Ishikawa (cell line): ENCODE measurements at regions not wholly inside any gene's neighbourhood (a gene's known extent, or its start where the extent isn't known, plus 50 kb on each side); places are given as distances from the start of the nearest gene placed in this dataset.

Experiments used
- CEBPB ChIP-seq: IDR thresholded peaks from 2 replicates; pipeline ENCODE4 v1.6.1; 2012
- CREB1 ChIP-seq: IDR thresholded peaks from 2 replicates; pipeline ENCODE4 v1.6.1; 2012; ENCODE audit warnings: low read depth
- EGR1 ChIP-seq: IDR thresholded peaks from 2 replicates; pipeline ENCODE4 v1.6.1; 2012
- EP300 ChIP-seq: IDR thresholded peaks from 2 replicates; pipeline ENCODE4 v1.6.1; 2012; ENCODE audit warnings: borderline replicate concordance
- FOXM1 ChIP-seq: IDR thresholded peaks from 2 replicates; pipeline ENCODE4 v1.6.1; 2012; ENCODE audit warnings: low read depth, borderline replicate concordance
- NFIC ChIP-seq: IDR thresholded peaks from 2 replicates; pipeline ENCODE4 v1.6.1; 2012
- RAD21 ChIP-seq: IDR thresholded peaks from 2 replicates; pipeline ENCODE4 v1.6.1; 2012; ENCODE audit warnings: low read depth
- REST ChIP-seq: IDR thresholded peaks from 2 replicates; pipeline ENCODE4 v1.6.1; 2012; ENCODE audit warnings: low read depth, mild to moderate bottlenecking
- TAF1 ChIP-seq: IDR thresholded peaks from 2 replicates; pipeline ENCODE4 v1.6.1; 2012; ENCODE audit warnings: low read depth, mild to moderate bottlenecking
- TCF12 ChIP-seq: IDR thresholded peaks from 2 replicates; pipeline ENCODE4 v1.6.1; 2012; ENCODE audit warnings: low read depth
- TEAD4 ChIP-seq: IDR thresholded peaks from 2 replicates; pipeline ENCODE4 v1.6.1; 2012
- YY1 ChIP-seq: IDR thresholded peaks from 2 replicates; pipeline ENCODE4 v1.6.1; 2012; ENCODE audit warnings: low read depth
- ZBTB7A ChIP-seq: IDR thresholded peaks from 2 replicates; pipeline ENCODE4 v1.6.1; 2012; ENCODE audit warnings: low read depth
- TF ChIP-seq, protein P1 (sequence below): IDR thresholded peaks from 2 replicates; pipeline ENCODE4 v1.6.1; 2012
- TF ChIP-seq, protein P2 (sequence below): IDR thresholded peaks from 2 replicates; pipeline ENCODE4 v1.6.1; 2012

- no peak for TF ChIP-seq YY1
- TF ChIP-seq TAF1: no peak
- TF ChIP-seq CREB1: no peak
- TF ChIP-seq, protein P1, sequence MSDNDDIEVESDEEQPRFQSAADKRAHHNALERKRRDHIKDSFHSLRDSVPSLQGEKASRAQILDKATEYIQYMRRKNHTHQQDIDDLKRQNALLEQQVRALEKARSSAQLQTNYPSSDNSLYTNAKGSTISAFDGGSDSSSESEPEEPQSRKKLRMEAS: no peak
- no peak for TF ChIP-seq FOXM1
- no peak for TF ChIP-seq TEAD4
- no peak for TF ChIP-seq ZBTB7A
- no peak for TF ChIP-seq TCF12
- TF ChIP-seq CEBPB: no peak
- TF ChIP-seq NFIC: no peak
- TF ChIP-seq, protein P2, sequence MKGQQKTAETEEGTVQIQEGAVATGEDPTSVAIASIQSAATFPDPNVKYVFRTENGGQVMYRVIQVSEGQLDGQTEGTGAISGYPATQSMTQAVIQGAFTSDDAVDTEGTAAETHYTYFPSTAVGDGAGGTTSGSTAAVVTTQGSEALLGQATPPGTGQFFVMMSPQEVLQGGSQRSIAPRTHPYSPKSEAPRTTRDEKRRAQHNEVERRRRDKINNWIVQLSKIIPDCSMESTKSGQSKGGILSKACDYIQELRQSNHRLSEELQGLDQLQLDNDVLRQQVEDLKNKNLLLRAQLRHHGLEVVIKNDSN: no peak
- no peak for TF ChIP-seq RAD21
- TF ChIP-seq EGR1: no peak
- TF ChIP-seq REST: no peak
- no peak for TF ChIP-seq EP300
Observed at GRCh38 chr1:96036763-96037162, 684.8 kb upstream of the PTBP2 start.

DNA sequence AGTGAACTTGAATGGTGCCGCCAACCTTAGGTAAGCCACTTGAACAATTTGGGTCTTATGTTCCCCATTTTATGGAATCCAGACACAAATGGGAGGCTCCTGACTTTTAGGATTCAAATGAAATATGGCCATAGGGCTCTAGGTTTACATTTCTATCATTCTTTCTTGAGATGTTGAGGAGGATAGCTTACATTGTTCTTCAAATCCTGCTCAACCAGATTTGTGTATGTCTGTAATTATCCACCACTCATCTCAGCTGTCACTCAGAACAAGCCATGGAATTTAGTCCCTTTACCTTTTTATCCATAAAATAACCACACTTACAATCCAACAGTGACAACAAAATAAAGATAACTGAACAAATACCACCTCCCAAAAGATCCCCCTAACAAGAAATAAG is 682.9 kb upstream of the PTBP2 start:
- no peak for TF ChIP-seq REST
- TF ChIP-seq, protein P2: no peak
- no peak for TF ChIP-seq CEBPB
- TF ChIP-seq YY1: no peak
- TF ChIP-seq TAF1: no peak
- no peak for TF ChIP-seq EGR1
- TF ChIP-seq FOXM1: no peak
- TF ChIP-seq EP300: no peak
- TF ChIP-seq TEAD4: no peak
- TF ChIP-seq, protein P1: no peak
- TF ChIP-seq CREB1: no peak
- no peak for TF ChIP-seq TCF12
- TF ChIP-seq RAD21: no peak
- TF ChIP-seq ZBTB7A: no peak
- no peak for TF ChIP-seq NFIC

DNA sequence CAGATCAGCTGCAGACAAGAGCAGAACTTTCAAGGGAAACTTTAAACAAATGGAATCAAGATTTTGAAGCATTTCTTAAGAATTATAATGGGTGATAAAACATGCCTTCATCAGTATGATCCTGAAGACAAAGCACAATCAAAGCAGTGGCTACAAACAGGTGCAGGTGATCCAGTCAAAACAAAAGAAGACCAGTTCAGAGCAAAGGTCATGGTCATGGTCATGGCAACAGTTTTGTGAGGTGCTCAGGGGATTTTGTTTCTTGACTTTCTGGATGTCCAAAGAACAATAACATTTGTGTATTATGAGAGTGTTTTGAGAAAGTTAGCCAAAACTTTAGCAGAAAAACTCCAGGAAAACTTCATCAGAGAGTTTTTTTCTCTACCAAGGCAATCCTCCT is 681.7 kb upstream of the PTBP2 start:
- TF ChIP-seq TCF12 (no peak), EGR1 (no peak), CREB1 (no peak), TAF1 (no peak), EP300 (no peak), TEAD4 (no peak), ZBTB7A (no peak), NFIC (no peak), RAD21 (no peak), CEBPB (no peak), FOXM1 (no peak), REST (no peak), YY1 (no peak)
- TF ChIP-seq, protein P2: no peak
- TF ChIP-seq, protein P1: no peak
